GM04504 (cell line): ENCODE measurements at regions not wholly inside any gene's neighbourhood (a gene's known extent, or its start where the extent isn't known, plus 50 kb on each side); places are given as distances from the start of the nearest gene placed in this dataset.
"Not testable (repeated sequence)": the region's sequence is repeated elsewhere in the genome, so short reads cannot be mapped to it uniquely, and the experiment has no call there.

Experiments
- DNase-seq: peaks from one replicate; pipeline ENCODE4 v3.0.0-alpha.2; 2012; ENCODE audit warnings: low read depth

GRCh38 chr5:143634689-143635088, 177.3 kb upstream of the HMHB1 start:
- no peak for DNase-seq

DNA sequence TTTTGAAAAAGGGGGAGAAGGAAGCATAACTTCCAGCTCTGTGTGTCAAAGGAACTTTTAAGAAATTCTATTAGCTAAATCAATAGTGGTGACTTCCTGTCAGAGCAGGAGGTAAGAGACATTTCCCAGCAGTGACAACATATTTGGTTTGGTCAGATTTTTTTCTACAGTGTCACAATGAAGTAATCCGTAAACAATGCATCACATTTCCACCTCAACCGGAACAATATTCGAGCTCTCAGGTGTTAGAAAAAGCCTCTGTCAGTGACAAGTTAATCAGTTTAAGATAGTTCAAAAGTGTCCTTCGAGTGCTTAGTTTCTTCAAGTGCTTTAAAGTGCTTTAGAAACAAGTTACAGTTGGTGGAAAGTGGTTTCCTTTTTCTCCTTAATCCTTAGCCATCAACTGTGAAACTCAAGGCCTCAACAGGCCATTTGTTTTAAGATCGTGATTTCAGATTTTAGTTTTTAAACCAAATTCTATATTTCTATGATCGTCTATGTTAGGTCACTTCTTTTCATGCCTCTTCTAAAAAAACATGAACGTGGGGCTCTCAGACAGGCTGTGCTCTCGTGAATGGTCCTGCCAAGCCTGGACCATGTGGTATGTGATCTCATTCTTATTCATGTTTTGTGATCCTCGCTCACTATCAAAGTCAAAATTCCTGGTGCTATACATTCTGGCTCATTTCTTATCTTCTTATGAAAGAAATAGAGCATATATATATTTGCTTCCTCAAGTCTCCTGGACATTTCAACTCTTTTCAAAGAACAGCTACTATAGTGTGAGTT, 181.9 kb upstream of the HMHB1 start:
- DNase-seq = no peak

DNA sequence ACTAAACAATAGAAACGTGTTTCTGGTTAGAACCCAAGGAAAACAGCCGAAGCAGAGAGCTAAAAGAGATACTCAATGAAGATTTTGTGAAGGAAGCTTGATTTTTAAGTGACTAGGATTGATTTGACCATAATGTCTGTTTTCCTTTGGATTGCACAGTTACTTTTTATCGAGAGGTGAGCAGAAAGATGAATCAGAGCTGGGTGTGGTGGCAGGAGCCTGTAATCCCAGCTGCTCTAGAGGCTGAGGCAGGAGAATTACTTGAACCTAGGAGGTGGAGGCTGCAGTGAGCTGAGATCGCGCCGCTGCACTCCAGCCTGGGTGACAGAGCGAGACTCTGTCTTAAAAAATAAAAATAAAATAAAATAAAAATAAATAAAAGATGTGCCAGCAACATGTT, 186.9 kb upstream of the HMHB1 start:
- DNase-seq = not testable (repeated sequence)

GRCh38 chr5:143624465-143624864, 187.5 kb upstream of the HMHB1 start:
- DNase-seq = no peak

- no peak for DNase-seq
Measured at GRCh38 chr5:143619040-143619439, 192.9 kb upstream of the HMHB1 start.

- DNase-seq = no peak
Measured at GRCh38 chr5:143618141-143618540, 193.8 kb upstream of the HMHB1 start.

DNA sequence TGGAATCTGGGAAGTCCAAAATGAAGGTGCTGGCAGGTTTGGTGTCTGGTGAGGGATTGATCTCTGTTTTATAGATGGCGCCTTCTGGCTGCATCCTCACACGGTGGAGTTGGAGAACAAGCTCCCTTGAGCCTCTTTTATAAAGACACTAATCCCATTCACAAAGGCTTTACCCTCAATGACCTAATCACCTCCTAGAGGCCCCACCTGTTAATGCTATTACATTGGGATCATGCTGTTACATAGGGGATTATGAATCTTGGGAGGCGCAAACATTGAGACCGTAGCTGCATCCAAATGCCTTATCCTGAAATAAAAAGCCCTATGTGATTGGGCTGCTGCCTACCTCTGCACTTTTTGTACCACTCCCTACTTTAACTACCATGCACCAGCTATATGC, 197.1 kb upstream of the HMHB1 start:
- DNase-seq = no peak

- DNase-seq = no peak
Measured at GRCh38 chr5:143613329-143613728, 198.6 kb upstream of the HMHB1 start.

DNA sequence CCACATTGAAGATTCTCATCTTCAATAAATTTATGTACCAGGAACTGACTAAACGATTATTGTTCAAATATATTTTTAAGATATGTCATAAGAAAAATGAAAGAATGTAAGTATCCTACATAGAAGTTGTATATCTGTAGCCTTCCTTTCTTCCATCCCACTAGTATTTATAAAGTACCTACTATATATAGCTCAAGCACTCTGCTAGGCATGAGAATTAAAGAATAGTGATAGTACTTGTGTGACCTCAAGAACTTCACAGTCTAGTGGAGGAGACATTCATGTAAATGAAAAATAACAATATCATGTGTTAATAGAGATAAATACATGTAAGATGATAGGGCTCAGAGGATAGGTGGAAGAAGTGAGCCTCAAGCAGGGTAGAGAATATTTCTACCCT, 201.0 kb upstream of the HMHB1 start:
- DNase-seq = no peak

GRCh38 chr5:143606043-143606752, 202.7 kb upstream of the NR3C1 start:
- DNase-seq = no peak

- DNase-seq = no peak
Measured at GRCh38 chr5:143605403-143606005, 202.0 kb upstream of the NR3C1 start.

GRCh38 chr5:143601917-143602333, 198.4 kb upstream of the NR3C1 start:
- DNase-seq = no peak

DNA sequence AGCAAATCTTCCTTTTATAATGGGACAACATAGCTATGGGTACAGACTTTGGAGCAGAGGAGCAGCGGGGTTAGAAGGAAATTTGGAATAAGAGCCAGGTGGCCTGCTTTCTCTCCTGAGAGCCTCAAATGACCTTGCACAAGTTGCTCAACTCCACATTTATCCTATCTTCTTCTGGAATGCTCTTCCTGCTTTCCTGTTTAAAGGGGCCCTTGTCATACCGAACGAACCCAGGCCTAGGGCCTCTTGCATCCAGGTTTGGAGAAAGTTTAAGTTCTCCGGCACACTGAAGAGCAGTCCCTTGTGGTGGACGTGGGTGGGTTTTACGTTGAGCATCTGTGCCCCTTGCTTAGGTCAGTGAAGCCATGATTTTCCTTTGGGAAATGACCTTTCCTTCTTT, 197.9 kb upstream of the NR3C1 start:
- DNase-seq = no peak

DNA sequence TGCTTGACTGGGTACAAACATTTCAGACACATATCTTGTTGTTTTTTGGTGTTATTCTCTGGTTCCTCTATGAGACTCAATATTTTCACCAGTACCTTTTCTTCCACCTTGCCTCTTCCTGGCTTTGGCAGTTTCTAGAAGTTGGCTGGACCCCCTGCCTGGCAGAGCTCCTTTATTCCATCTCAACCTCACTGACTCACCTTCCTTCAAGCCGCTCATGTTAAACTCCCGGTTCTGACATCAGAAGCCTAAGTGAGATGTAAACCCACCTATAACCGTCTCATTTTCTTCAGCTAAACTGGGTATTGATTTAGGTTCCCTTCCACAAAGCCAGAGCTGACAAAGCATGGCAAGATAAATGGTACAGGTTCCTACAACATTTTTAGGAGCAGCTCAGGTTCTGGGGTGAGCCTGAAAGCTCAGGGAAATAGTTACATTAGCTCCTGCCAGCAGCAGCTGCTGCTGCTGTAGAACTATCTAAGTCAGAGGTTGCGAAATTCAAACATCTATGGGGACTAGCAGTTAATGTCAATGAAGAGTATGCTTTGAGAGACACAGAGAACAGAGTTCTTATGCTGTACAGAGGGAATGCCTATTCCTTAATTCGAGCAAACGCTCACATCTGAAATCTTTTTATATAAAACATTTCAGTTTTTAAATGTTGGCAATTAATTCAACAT, 197.1 kb upstream of the NR3C1 start:
- no peak for DNase-seq

GRCh38 chr5:143599474-143599873, 196.0 kb upstream of the NR3C1 start:
- DNase-seq = no peak

- DNase-seq = no peak
Measured at GRCh38 chr5:143596824-143597223, 193.3 kb upstream of the NR3C1 start.

DNA sequence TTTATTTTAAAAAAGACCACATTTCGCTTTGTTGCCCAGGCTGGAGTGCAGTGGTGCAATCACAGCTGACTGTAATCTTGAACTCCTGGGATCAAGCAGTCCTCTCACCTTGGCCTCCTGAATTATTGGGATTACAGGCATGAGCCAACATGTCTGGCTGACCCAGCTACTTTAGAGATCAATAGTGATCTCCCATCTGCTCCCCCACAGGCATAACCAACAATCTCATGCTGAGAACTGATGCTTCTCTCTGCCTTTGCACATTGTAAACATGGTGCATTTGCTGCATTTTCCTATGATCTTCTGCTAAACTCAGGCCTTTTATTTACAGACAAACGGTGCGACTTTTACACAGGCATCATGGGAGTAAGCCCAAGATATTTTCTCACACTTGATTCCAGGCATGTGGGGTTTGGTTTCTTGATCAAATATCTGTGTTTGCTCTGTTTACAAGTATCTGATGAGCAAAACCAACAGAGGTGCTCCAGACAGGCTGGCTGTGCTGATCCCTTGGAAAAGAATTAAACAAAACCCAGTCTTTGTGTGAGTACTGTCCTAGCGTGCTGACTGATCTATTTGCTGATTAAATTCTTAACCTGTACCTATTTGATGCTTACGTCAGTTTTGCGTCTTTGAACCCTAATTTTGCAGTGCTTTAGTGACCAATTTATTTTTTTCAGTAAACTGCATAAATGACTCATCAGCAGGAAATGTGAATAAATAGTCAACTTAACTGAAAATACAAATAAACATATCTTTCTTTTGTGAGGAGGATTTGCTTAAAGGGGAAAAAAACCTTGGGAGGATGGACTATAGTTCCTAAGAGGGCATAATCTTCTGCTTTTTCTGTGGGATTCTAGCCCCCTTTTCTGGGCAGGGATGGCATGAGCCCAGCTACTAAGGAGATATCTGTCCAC, 191.7 kb upstream of the NR3C1 start:
- DNase-seq = no peak

GRCh38 chr5:143593723-143594122, 190.2 kb upstream of the NR3C1 start:
- DNase-seq = no peak

DNA sequence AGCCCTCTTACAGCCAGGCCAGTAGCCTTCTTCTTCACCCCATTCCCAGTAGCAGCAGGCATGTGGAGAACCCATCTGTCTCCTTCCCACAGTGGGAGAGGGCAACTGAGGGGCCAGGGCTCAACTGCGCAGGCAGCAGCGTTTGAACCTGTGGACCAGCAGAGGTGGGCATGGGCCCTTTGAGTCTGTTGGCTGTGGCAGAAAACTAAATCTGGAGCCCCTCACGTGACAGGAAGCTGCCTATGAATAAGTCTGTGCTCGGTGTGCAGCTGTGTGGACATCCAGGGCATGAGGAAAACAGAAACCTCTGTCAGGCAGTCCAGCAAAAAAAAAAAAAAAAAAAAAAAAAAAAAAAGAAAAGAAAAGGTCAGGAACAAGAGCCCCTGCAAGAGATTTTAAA, 189.2 kb upstream of the NR3C1 start:
- DNase-seq = no peak

DNA sequence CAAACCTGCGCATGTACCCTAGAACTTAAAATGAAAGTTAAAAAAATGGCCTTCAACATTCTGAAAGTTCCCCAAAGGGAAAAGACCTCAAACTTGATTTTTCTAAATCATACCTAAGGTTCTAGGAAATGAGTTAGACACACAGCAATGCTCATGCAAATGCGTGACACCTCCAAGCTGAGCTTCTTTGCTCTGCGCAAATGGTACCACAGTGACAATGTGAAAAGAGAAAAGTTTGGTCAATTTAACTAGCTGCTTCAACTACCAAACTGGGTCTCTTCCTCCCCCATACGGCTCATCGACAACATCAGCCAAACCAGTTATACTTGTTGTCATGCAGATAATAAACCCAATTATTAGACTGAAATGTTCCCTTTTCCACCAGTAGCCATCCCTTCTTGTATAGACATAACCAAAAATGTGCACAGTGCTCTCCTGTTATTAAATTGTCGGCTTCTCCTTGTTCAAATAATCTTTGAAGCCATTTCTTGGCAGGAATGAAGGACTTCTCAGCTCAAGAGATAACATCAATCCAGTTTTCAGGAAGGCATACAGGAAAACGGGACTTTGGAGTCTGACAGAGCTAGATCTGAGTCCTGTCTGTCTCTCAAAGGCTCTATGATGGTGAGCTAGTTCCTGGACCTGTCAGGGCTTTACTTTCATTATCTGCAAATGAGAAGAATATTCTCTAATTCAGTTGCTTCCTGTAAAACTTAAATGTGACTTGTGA, 185.6 kb upstream of the NR3C1 start:
- no peak for DNase-seq

DNA sequence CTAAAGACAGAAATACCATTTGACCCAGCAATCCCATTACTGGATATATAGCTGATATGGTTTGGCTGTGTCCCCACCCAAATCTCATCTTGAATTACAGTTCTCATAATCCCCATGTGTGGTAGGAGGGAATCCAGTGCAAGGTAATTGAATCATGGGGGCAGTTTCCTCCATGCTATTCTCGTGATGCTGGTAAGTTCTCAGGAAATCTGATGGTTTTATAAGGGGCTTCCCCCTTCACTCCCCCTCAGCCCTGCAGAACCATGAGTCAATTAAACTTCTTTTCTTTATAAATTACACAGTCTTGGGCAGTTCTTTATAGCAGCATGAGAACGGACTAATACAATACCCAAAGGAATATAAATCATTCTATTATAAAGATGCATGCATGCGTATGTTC, 184.6 kb upstream of the NR3C1 start:
- DNase-seq = not testable (repeated sequence)
